Stimulated activated naive B cell treated with anti-CD40 and anti-IgM and Interleukin-4, amounts not matched to agents 10 μg/mL and 1 μg/mL and 100 μg/mL, for 72 hours (primary cell): ENCODE measurements at regions not wholly inside any gene's neighbourhood (a gene's known extent, or its start where the extent isn't known, plus 50 kb on each side); places are given as distances from the start of the nearest gene placed in this dataset.
"Not testable (repeated sequence)": the region's sequence is repeated elsewhere in the genome, so short reads cannot be mapped to it uniquely, and the experiment has no call there.

ENCODE experiments used
- ATAC-seq, 2 donors: fragments of 150-1000 bp; cut with Tn5 transposase; replicated peaks; 2 replicates each; pipeline ENCODE4 v1.10.0; 2021; ENCODE audit warnings: moderate library complexity in 1 of 2
- DNase-seq: peaks from one replicate; pipeline ENCODE4 v3.0.0; 2021
- H3K27ac Mint-ChIP-seq: one replicate; pipeline ENCODE4 v1.8.0; 2022; ENCODE audit warnings: mild to moderate bottlenecking, mixed read lengths
- H3K27me3 Mint-ChIP-seq, 2 donors: one replicate each; pipeline ENCODE4 v1.8.0; 2022; ENCODE audit warnings: mixed read lengths in 2 of 2
- H3K36me3 Mint-ChIP-seq, 2 donors: one replicate each; pipeline ENCODE4 v1.8.0; 2022; ENCODE audit warnings: mixed read lengths in 2 of 2, mild to moderate bottlenecking in 1 of 2
- H3K4me1 Mint-ChIP-seq, 2 donors: one replicate each; pipeline ENCODE4 v1.8.0; 2022; ENCODE audit warnings: mixed read lengths in 2 of 2, mild to moderate bottlenecking in 1 of 2
- H3K4me3 Mint-ChIP-seq, 2 donors: one replicate each; pipeline ENCODE4 v1.8.0; 2022; ENCODE audit warnings: mild to moderate bottlenecking in 2 of 2, mixed read lengths in 2 of 2, moderate library complexity in 1 of 2
- H3K9me3 Mint-ChIP-seq, 2 donors: one replicate each; pipeline ENCODE4 v1.8.0; 2022; ENCODE audit warnings: mixed read lengths in 2 of 2, mild to moderate bottlenecking in 1 of 2

DNA sequence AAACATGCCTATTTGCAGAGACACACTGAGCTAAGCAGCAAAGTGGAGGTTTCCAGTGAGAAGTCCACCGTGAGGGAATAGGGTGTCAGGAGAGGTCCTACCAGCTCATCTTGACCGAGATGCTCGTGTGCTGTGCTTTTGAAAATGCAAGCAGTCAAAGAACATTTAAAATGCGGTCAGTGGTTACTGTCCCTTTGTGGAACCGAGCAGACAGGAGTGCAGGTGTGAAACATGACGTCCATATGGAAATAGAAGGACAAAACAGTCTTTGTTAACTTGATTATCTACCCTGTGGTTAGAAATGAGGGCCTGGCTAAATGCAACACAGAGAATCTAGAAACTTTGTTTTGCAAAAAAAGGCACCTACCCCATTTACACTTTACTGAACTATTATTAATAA, 473.3 kb downstream of the SPATA31A6 start:
- ATAC-seq, H3K4me1 Mint-ChIP-seq, H3K4me3 Mint-ChIP-seq, H3K9me3 Mint-ChIP-seq, H3K27me3 Mint-ChIP-seq, H3K27ac Mint-ChIP-seq, DNase-seq, H3K36me3 Mint-ChIP-seq: not testable (repeated sequence)

- not testable (repeated sequence) for H3K27ac Mint-ChIP-seq, H3K36me3 Mint-ChIP-seq, H3K4me1 Mint-ChIP-seq, H3K9me3 Mint-ChIP-seq, DNase-seq, H3K27me3 Mint-ChIP-seq, H3K4me3 Mint-ChIP-seq, ATAC-seq
Observed at GRCh38 chr9:42657496-42657895, 474.0 kb downstream of the SPATA31A6 start.

DNA sequence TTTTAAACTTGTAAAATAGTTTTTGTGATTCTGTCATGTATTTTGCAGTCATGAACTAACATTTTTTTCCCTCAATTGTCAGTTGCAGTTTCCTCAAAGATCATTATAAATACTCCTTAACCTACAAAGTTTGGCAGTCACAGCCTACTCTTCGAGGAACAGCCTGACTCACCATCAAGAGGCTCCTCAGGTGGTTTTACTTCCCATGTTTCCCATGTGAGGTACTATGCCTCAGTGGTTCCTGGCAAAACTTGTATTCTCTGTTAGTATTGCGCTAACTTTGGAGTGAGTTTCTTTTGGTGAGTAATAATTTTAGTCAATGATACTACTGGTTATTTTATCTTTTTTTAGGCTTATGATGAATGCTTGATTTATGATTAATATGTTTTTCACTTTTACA, 513.7 kb downstream of the SPATA31A6 start:
- not testable (repeated sequence) for H3K36me3 Mint-ChIP-seq, H3K27ac Mint-ChIP-seq, H3K4me3 Mint-ChIP-seq, H3K9me3 Mint-ChIP-seq, H3K27me3 Mint-ChIP-seq, H3K4me1 Mint-ChIP-seq, DNase-seq, ATAC-seq

DNA sequence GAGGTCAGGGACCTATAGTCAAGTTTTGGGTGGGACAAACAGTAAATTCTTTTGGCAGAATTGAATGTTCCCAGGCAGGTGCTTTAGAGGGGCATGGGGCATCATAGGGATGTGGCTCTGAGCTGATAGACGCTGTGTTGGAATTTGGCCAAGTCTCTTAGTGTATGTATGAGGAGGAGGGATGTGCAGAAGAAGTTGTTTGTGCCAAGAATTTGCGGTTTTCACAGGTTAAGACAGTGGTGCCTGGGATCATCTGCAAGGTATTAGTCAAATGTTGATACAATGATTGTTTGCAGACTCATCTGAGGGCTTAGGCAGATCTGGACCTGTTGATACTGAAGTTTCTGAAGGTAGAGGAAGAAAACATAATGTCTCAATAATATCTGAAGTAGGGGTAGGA, 519.4 kb downstream of the SPATA31A6 start:
- DNase-seq, ATAC-seq, H3K4me1 Mint-ChIP-seq, H3K9me3 Mint-ChIP-seq, H3K27me3 Mint-ChIP-seq, H3K27ac Mint-ChIP-seq, H3K36me3 Mint-ChIP-seq, H3K4me3 Mint-ChIP-seq: not testable (repeated sequence)

GRCh38 chr9:42724841-42725835, 541.7 kb downstream of the SPATA31A6 start:
- DNase-seq, result peak; percentile 8
- Mint-ChIP-seq H3K27ac (peak overlapping the region; percentile 62), H3K4me3 (peak overlapping the region; percentile 84 to 88)
- not testable (repeated sequence) for H3K9me3 Mint-ChIP-seq, H3K27me3 Mint-ChIP-seq, ATAC-seq, H3K4me1 Mint-ChIP-seq, H3K36me3 Mint-ChIP-seq

- DNase-seq (peak; percentile 46), ATAC-seq (peak; percentile 46 to 53)
- H3K4me1 Mint-ChIP-seq, H3K4me3 Mint-ChIP-seq, H3K36me3 Mint-ChIP-seq, H3K27me3 Mint-ChIP-seq, H3K27ac Mint-ChIP-seq, H3K9me3 Mint-ChIP-seq: not testable (repeated sequence)
Observed at GRCh38 chr9:42743030-42743814, 559.8 kb downstream of the SPATA31A6 start.

DNA sequence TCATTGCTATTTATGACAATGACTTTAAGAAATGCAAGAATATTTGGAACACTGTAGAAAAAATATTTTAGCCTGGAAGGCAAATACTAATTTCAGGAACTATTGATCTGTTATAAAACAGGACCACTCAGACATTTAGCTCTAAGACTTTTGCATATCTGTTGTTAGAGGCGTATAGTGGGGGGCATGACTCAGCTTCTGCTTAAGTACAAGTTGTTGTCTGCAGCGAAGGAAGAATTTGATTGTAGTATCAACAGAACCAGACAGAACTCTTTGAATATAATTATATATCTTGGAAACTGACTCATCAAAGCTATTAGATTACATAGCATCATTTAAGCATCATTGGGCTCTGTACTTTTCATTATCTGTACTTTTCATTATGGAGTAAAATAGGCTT, 573.8 kb downstream of the SPATA31A6 start:
- not testable (repeated sequence) for DNase-seq, H3K27ac Mint-ChIP-seq, H3K36me3 Mint-ChIP-seq, H3K4me1 Mint-ChIP-seq, H3K27me3 Mint-ChIP-seq, ATAC-seq, H3K9me3 Mint-ChIP-seq, H3K4me3 Mint-ChIP-seq

DNA sequence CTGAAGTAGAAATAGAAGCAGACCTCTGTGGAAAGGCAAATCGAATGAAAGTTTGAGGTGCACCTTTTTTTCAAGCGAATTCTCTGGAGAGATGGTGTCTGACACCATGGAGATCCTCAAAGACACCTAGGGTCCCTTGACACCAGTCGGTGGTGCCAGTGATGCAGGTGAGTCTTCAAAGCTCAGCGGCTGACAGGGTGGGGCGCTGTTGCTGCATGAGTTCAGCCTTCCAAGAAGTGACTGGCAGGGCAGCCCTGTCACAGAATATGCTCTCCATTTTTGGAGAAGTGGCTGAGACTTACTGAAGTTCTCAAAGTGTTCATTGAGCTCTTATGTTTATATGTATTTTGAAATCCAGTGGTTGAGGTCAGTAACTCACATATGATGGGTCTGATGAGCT, 575.9 kb downstream of the SPATA31A6 start:
- not testable (repeated sequence) for H3K9me3 Mint-ChIP-seq, H3K27ac Mint-ChIP-seq, H3K36me3 Mint-ChIP-seq, DNase-seq, H3K27me3 Mint-ChIP-seq, H3K4me1 Mint-ChIP-seq, ATAC-seq, H3K4me3 Mint-ChIP-seq

DNA sequence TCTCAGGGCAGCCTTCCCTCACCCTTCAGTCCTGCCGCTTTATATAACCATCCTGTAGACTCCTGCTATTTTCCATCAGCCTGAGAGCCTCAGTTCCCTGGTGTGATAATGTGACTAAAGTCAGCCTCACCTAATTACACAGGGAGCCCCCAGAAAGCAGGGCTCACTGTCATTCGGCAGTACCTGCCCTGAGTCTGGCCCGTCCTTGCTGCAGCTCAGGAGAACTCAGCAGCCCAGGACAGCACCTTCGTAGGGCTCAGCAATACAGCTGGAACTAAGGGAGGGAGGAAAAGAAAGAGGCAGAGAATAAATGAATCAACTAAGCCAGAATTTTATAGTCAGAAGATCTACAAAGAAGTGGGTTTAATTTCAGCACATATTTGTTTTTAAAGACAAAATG, 598.7 kb downstream of the SPATA31A6 start:
- H3K4me1 Mint-ChIP-seq, H3K27me3 Mint-ChIP-seq, H3K36me3 Mint-ChIP-seq, H3K27ac Mint-ChIP-seq, DNase-seq, H3K9me3 Mint-ChIP-seq, ATAC-seq, H3K4me3 Mint-ChIP-seq: not testable (repeated sequence)

DNA sequence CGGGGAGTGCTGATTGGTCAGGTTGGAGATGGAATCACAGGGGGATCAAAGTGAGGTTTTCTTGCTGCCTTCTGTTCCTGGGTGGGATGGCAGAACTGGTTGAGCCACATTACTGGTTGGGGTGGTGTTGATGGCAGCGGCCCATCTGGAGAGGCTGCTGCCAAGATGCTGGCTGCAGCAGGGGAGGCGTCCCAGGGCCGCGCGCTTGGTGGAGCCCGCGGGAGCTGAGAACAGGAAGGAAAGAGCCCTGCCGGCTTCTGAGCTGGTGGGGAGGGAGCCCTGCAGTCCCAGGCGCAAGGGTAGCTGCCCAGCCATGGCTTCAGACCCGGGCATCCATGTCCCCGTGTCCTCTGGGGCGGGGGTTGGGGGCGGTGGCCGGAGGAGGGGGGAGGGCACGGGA, 609.3 kb downstream of the SPATA31A6 start:
- H3K9me3 Mint-ChIP-seq, H3K27me3 Mint-ChIP-seq, H3K36me3 Mint-ChIP-seq, H3K4me1 Mint-ChIP-seq, H3K27ac Mint-ChIP-seq, ATAC-seq, DNase-seq, H3K4me3 Mint-ChIP-seq: not testable (repeated sequence)

DNA sequence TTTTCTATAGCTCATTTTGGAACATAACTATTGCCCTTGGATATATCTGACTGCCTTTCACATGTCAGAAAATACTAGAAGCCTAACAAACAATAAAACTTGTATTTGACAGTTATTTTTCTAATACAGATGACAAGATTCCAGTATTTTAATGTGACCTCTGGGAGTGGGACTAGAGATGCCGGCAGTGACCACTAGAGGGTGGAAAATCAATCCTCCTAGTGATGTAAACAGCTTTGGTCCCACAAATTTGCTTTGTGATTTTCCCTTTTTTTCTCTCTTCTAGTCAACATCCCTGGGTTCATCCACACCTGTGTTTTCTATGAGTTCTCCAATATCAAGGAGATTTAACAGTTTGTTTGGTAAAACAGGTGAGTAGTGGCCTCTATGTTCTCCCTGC, 615.1 kb downstream of the SPATA31A6 start:
- not testable (repeated sequence) for H3K4me3 Mint-ChIP-seq, H3K9me3 Mint-ChIP-seq
- peak in 1 of 2 donors; percentile 45 for ATAC-seq

DNA sequence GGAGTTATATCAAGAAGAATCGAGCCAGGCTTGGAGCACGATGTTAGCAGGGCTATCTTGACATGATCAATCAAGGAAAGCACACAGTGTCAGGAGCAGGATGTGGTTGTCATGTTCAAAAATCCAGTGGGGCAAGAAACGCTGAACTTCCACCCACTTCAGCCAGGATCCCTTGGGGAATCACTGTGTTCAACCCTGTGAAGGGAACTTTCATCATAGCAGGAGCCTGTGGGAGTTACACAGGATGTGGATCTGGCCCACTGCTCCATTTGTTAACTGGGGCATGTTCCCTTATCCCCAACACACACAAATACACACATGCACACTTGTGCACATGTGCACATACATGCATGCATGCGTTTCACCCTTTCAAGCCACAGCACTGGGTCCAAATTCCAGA, 619.3 kb downstream of the SPATA31A6 start:
- not testable (repeated sequence) for ATAC-seq, H3K4me3 Mint-ChIP-seq, H3K27ac Mint-ChIP-seq, H3K36me3 Mint-ChIP-seq, H3K4me1 Mint-ChIP-seq, H3K9me3 Mint-ChIP-seq, DNase-seq
- H3K27me3 Mint-ChIP-seq, result peaks cover 0 to 13% of the 10 kb centered on the region in 2 donors

More for the DNA sequence above, 615.1 kb downstream of the SPATA31A6 start:
- not testable (repeated sequence) for DNase-seq, H3K27ac Mint-ChIP-seq, H3K36me3 Mint-ChIP-seq, H3K27me3 Mint-ChIP-seq, H3K4me1 Mint-ChIP-seq

DNA sequence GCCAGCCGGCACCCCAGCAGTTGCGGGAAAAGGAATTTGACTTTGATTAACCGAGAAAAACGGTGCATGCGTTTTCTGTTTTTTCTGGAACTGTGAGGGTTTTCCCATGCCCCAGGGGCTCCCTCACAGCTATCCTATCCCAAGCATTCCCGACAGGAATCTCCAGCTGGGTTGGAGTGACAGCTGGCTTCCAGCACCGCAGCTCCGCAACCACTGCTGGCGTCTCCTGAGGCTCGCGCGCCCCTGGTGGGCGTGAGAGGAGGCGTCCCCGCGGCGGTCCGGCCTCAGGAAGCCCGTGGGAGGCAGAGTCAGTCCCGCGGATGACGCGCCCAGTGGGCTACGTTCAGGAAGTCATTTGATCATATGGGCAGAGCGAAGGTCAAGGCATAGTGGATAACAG, 623.2 kb downstream of the SPATA31A6 start:
- H3K27ac Mint-ChIP-seq, DNase-seq, H3K36me3 Mint-ChIP-seq, H3K4me1 Mint-ChIP-seq, H3K9me3 Mint-ChIP-seq: not testable (repeated sequence)
- peak in 1 of 2 donors; percentile 64 for ATAC-seq
- Mint-ChIP-seq H3K4me3 (peak overlapping the region in 1 of 2 donors; percentile 4), H3K27me3 (peaks cover 0 to 13% of the 10 kb centered on the region in 2 donors)

- DNase-seq, H3K4me3 Mint-ChIP-seq, ATAC-seq, H3K36me3 Mint-ChIP-seq, H3K4me1 Mint-ChIP-seq, H3K27ac Mint-ChIP-seq, H3K27me3 Mint-ChIP-seq, H3K9me3 Mint-ChIP-seq: not testable (repeated sequence)
Observed at GRCh38 chr9:42821468-42821867, 638.0 kb downstream of the SPATA31A6 start.

GRCh38 chr9:42848156-42848555, 664.7 kb downstream of the SPATA31A6 start:
- Mint-ChIP-seq H3K27me3 (peaks cover 3 to 22% of the 10 kb centered on the region in 2 donors), H3K4me1 (peaks cover 0 to 15% of the 10 kb centered on the region in 2 donors)
- not testable (repeated sequence) for ATAC-seq, H3K4me3 Mint-ChIP-seq, H3K27ac Mint-ChIP-seq, H3K36me3 Mint-ChIP-seq, DNase-seq, H3K9me3 Mint-ChIP-seq
